NCI-H1436 treated with DMSO at 0.1 percent for 48 hours (cell line): ENCODE measurements at regions not wholly inside any gene's neighbourhood (a gene's known extent, or its start where the extent isn't known, plus 50 kb on each side); places are given as distances from the start of the nearest gene placed in this dataset.
"Not testable (repeated sequence)": the region's sequence is repeated elsewhere in the genome, so short reads cannot be mapped to it uniquely, and the experiment has no call there.

Source experiments
- DNase-seq: peaks from one replicate; lab custom pipeline; 2025; lab: John Stamatoyannopoulos, UW

GRCh38 chr2:43018179-43019024 lies 208.0 kb downstream of the ZFP36L2 start:
- no peak for DNase-seq

GRCh38 chr2:43013821-43014345 lies 212.5 kb downstream of the ZFP36L2 start:
- no peak for DNase-seq

- no peak for DNase-seq
Observed at GRCh38 chr2:43012966-43013365, 213.4 kb downstream of the ZFP36L2 start.

- no peak for DNase-seq
Observed at GRCh38 chr2:43011158-43011491, 215.3 kb downstream of the ZFP36L2 start.

- no peak for DNase-seq
Observed at GRCh38 chr2:43010438-43011157, 215.8 kb downstream of the ZFP36L2 start.

GRCh38 chr2:43009448-43009847 lies 217.0 kb downstream of the ZFP36L2 start:
- DNase-seq, result no peak

GRCh38 chr2:43008388-43008787 lies 216.0 kb upstream of the HAAO start:
- DNase-seq, result no peak

- no peak for DNase-seq
Observed at GRCh38 chr2:43007901-43008300, 215.5 kb upstream of the HAAO start.

GRCh38 chr2:43006834-43007543 lies 214.6 kb upstream of the HAAO start:
- DNase-seq, result no peak

GRCh38 chr2:43005975-43006833 lies 213.8 kb upstream of the HAAO start:
- no peak for DNase-seq

- DNase-seq, result no peak
Observed at GRCh38 chr2:43005245-43005974, 213.0 kb upstream of the HAAO start.

GRCh38 chr2:43004879-43005244 lies 212.5 kb upstream of the HAAO start:
- DNase-seq, result no peak

- not testable (repeated sequence) for DNase-seq
Observed at GRCh38 chr2:43004126-43004865, 211.9 kb upstream of the HAAO start.

GRCh38 chr2:43003702-43004101 lies 211.3 kb upstream of the HAAO start:
- DNase-seq, result no peak

- DNase-seq, result no peak
Observed at GRCh38 chr2:43001787-43002468, 209.5 kb upstream of the HAAO start.

- no peak for DNase-seq
Observed at GRCh38 chr2:43001055-43001378, 208.6 kb upstream of the HAAO start.

- DNase-seq, result no peak
Observed at GRCh38 chr2:43000242-43001054, 208.1 kb upstream of the HAAO start.

GRCh38 chr2:42999856-43000241 lies 207.5 kb upstream of the HAAO start:
- DNase-seq, result no peak

- no peak for DNase-seq
Observed at GRCh38 chr2:42999391-42999841, 207.0 kb upstream of the HAAO start.
